ENCODE measurements at regions not wholly inside any gene's neighbourhood (a gene's known extent, or its start where the extent isn't known, plus 50 kb on each side); places are given as distances from the start of the nearest gene placed in this dataset.

DNA sequence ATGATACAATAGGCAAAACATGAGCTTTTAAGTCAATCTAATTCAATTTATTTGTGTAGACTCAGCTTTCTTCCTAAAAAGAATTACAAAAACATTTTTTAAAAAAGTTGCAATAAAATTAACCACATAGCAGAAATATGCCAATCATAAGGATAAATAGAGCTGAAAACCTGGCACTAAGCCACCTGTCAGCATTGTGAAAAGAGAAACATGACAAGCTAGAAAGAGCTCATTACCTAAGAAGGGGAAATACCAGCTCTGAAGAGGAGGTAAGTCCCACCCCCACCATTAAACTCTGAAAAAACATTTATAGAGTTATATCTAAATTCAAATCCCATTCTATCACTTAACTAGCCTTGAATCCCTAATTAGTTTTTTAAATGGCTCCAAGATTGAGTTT, 372.9 kb downstream of the OSTF1 start:
- H3K36me3 Mint-ChIP-seq (ENCODE audit: low read depth, unreplicated experiment): no peaks in the 10 kb centered on the region
- no peak overlapping the region for H3K4me3 Mint-ChIP-seq (ENCODE audit: unreplicated experiment)
- no peak for DNase-seq (ENCODE audit: low spot score)
- no peaks in the 10 kb centered on the region for H3K9me3 Mint-ChIP-seq (ENCODE audit: unreplicated experiment)
- no peaks in the 10 kb centered on the region for H3K27me3 Mint-ChIP-seq (ENCODE audit: unreplicated experiment)
- H3K4me1 Mint-ChIP-seq (ENCODE audit: unreplicated experiment): no peaks in the 10 kb centered on the region
- no peak overlapping the region for H3K27ac Mint-ChIP-seq (ENCODE audit: unreplicated experiment)
- TF ChIP-seq, protein P1, sequence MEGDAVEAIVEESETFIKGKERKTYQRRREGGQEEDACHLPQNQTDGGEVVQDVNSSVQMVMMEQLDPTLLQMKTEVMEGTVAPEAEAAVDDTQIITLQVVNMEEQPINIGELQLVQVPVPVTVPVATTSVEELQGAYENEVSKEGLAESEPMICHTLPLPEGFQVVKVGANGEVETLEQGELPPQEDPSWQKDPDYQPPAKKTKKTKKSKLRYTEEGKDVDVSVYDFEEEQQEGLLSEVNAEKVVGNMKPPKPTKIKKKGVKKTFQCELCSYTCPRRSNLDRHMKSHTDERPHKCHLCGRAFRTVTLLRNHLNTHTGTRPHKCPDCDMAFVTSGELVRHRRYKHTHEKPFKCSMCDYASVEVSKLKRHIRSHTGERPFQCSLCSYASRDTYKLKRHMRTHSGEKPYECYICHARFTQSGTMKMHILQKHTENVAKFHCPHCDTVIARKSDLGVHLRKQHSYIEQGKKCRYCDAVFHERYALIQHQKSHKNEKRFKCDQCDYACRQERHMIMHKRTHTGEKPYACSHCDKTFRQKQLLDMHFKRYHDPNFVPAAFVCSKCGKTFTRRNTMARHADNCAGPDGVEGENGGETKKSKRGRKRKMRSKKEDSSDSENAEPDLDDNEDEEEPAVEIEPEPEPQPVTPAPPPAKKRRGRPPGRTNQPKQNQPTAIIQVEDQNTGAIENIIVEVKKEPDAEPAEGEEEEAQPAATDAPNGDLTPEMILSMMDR (IDR thresholded peaks at IDR 0.05; ENCODE audit: unreplicated experiment): no peak

DNA sequence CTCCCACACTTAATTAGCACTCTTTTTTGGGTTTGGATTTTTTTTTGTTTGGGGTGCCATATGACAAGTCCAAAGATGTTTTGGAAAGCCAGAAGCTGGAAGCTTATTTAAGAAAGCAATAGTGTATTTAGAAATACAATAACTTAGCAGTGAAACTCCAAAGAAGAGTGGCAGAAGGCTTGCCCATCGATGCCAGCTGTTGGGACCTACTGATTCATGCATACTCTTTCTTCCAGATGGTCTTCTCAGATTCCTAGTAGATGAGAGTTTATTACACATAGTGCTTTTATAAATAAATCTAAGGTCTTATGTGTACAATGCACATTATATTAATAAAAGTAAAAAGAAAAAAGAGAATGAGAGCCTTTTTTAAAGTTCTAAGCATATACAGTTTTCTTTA, 374.6 kb downstream of the OSTF1 start:
- no peaks in the 10 kb centered on the region for H3K36me3 Mint-ChIP-seq (ENCODE audit: low read depth, unreplicated experiment)
- H3K9me3 Mint-ChIP-seq (ENCODE audit: unreplicated experiment): no peaks in the 10 kb centered on the region
- H3K27me3 Mint-ChIP-seq (ENCODE audit: unreplicated experiment): no peaks in the 10 kb centered on the region
- H3K4me1 Mint-ChIP-seq (ENCODE audit: unreplicated experiment): no peaks in the 10 kb centered on the region
- H3K27ac Mint-ChIP-seq (ENCODE audit: unreplicated experiment): no peak overlapping the region
- no peak overlapping the region for H3K4me3 Mint-ChIP-seq (ENCODE audit: unreplicated experiment)
- TF ChIP-seq, protein P1 (IDR thresholded peaks at IDR 0.05; ENCODE audit: unreplicated experiment): no peak
- DNase-seq (ENCODE audit: low spot score): no peak

DNA sequence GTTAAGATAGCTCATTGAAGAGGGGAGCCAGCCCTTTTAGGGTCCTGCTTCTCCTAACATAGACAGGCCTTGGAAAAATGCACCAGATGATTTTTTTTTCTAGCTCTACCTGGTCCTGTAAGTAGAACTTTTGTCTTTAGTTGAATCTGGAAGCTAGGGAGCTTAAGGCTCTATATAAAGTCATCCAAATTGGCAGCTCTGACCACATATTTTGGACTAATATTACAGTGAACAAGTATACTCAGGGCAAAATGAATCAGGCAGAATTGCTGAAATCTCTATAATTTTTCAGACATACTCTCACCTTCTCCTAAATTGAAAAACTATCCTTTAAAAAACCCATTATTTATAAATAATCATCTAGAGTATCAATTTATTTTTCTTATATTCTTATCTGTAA, 375.6 kb downstream of the OSTF1 start:
- H3K36me3 Mint-ChIP-seq (ENCODE audit: low read depth, unreplicated experiment): no peaks in the 10 kb centered on the region
- H3K27ac Mint-ChIP-seq (ENCODE audit: unreplicated experiment): no peak overlapping the region
- TF ChIP-seq, protein P1 (IDR thresholded peaks at IDR 0.05; ENCODE audit: unreplicated experiment): no peak
- no peak overlapping the region for H3K4me3 Mint-ChIP-seq (ENCODE audit: unreplicated experiment)
- H3K4me1 Mint-ChIP-seq (ENCODE audit: unreplicated experiment): no peaks in the 10 kb centered on the region
- no peaks in the 10 kb centered on the region for H3K27me3 Mint-ChIP-seq (ENCODE audit: unreplicated experiment)
- no peak for DNase-seq (ENCODE audit: low spot score)
- no peaks in the 10 kb centered on the region for H3K9me3 Mint-ChIP-seq (ENCODE audit: unreplicated experiment)

DNA sequence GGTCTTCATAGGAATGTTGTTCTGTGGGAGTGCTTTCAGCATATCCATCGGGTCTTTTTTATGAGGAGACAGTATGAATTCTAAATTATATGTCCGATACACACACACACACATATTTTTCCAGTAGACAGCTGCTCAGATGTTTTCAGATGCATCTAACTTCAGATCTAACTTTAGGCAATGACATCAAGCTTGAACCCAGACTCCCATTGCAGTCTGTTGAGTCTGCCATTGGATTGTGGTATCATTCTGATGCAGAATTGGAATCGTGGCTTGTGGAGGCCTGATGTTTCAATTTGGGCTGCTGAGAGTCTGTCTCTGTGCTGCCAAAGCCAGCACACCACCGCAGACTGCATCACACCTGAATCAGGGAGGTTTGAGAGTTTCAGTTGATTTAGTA, 376.4 kb downstream of the OSTF1 start:
- Mint-ChIP-seq H3K27ac (ENCODE audit: unreplicated experiment) (no peak overlapping the region), H3K9me3 (ENCODE audit: unreplicated experiment) (no peaks in the 10 kb centered on the region), H3K36me3 (ENCODE audit: low read depth, unreplicated experiment) (no peaks in the 10 kb centered on the region), H3K4me3 (ENCODE audit: unreplicated experiment) (no peak overlapping the region), H3K4me1 (ENCODE audit: unreplicated experiment) (no peaks in the 10 kb centered on the region), H3K27me3 (ENCODE audit: unreplicated experiment) (no peaks in the 10 kb centered on the region)
- no peak for DNase-seq (ENCODE audit: low spot score)
- TF ChIP-seq, protein P1 (IDR thresholded peaks at IDR 0.05; ENCODE audit: unreplicated experiment): no peak

DNA sequence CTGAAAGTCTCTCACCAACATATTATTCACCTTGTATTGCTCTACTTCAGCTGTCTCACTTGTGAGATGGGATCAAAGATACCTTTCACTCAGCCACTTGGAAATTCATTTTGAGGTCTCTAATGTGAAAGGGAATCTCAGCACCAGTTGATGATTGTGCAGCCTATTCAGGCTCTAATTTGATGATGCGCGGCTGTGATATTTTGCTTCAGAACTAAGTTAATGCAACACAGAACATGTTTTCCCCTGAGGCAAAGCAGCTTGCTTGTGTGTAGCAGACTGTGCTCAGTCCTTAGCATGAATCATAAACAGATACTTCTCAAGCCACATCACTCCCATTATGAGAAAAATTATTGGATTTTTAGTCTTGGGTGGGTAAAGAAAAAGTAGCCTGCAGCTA, 378.8 kb downstream of the OSTF1 start:
- no peak overlapping the region for H3K27ac Mint-ChIP-seq (ENCODE audit: unreplicated experiment)
- no peak overlapping the region for H3K4me3 Mint-ChIP-seq (ENCODE audit: unreplicated experiment)
- no peaks in the 10 kb centered on the region for H3K36me3 Mint-ChIP-seq (ENCODE audit: low read depth, unreplicated experiment)
- no peak for DNase-seq (ENCODE audit: low spot score)
- H3K4me1 Mint-ChIP-seq (ENCODE audit: unreplicated experiment): no peaks in the 10 kb centered on the region
- TF ChIP-seq, protein P1 (IDR thresholded peaks at IDR 0.05; ENCODE audit: unreplicated experiment): no peak
- H3K27me3 Mint-ChIP-seq (ENCODE audit: unreplicated experiment): no peaks in the 10 kb centered on the region
- H3K9me3 Mint-ChIP-seq (ENCODE audit: unreplicated experiment): no peaks in the 10 kb centered on the region

Measured in endothelial cell (in vitro differentiated cells).